Jurkat, Clone E6-1 (cell line): ENCODE measurements at regions not wholly inside any gene's neighbourhood (a gene's known extent, or its start where the extent isn't known, plus 50 kb on each side); places are given as distances from the start of the nearest gene placed in this dataset.

ENCODE experiments used
- DNase-seq: peaks from one replicate; pipeline ENCODE4 v3.0.0-alpha.2; 2011; ENCODE audit warnings: low read depth, low spot score
- H3K4me3 ChIP-seq: 2 replicates; pipeline ENCODE4 v1.5.1; 2011; ENCODE audit warnings: mild to moderate bottlenecking, low read length, control low read depth, moderate library complexity

DNA sequence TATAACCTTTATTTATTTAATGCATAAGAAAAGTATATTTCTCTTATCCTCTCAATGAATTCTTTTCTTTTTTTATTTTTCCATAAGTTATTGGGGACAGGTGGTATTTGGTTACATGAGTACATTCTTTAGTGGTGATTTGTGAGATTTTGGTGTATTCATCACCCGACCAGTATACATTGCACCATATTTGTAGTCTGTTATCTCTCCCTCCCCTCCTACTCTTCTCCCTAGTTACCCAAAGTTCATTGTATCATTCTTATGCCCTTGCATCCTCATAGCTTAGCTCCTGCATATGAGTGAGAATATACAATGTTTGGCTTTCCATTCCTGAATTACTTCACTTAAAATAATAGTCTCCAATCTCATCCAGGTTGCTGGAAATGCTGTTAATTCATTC, 1900.0 kb upstream of the SEL1L start:
- H3K4me3 ChIP-seq: no peak overlapping the region
- DNase-seq: no peak

DNA sequence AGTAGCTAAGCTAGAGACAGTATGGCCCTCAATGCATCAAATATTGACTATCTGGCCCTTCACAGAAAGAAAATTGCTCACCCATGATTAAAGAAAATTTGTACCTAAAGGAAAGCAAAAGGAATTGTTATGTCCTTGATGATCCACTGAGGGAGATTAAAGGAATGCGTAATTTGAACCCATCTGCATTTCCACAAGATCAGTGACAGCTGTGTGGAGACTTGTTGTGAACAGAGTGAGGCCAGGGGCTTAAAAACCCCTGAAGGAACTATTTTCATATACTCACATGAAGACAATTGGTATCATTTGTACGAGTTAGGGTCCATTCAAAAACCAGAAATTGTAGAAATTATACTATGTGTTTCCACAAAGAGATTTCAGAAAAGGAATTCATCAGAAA, 1908.1 kb upstream of the SEL1L start:
- H3K4me3 ChIP-seq: no peak overlapping the region
- no peak for DNase-seq

DNA sequence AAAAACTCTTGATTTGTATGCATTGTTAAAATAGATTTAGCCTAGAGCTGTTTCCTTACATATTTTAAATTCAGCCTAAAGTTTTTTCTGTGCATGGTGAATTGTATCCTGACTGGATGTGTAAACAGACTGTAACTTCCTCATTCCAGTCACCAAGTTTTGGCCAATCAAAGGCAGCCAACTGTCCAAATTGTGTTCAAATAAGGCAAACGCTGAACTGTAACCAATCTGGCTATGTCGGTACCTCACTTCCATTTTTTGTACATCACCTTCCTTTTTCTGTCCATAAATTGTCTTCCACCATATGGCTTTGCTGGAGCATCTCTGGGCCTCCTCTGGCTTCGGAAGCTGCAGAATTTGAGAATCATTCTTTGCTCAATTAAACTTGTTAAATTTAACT, 1921.9 kb upstream of the SEL1L start:
- no peak for DNase-seq
- no peak overlapping the region for H3K4me3 ChIP-seq

DNA sequence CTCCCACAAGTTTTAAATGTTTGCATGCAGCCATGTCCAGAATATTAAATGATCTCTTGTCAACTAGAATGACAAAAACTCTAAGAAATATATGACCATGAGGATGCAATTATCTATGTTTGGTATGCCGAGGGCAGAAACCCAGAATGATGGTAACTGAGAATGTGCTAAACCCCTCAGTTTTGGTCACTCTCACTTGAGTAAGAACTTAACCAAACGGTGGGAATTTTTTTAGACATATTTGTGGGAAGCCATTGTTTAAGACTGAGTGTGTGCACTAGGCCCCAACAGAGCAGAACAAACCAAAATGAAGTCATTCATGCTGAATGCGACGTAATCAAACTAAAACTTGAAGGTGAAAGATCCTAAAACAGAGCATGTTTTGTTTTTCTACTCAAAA, 1927.9 kb upstream of the SEL1L start:
- no peak overlapping the region for H3K4me3 ChIP-seq
- no peak for DNase-seq

DNA sequence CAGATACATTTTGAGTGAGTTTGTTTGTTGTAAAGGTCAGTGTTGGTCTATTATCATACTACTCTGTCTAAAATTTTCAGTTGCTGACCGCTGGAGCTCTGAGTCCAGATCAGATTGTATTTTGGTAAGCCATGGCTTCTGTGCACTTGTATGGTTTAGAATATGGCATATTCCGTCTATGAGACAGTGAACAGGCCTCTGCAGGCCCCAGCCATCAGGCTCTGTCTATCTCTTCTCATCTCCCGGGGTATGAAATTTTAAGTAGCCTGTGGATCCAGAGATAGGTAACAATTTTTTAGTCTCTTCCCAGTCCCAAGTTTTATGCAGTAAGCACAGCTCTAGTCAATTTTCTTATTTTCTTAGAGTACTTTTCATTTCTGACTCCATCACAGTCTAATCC, 1929.1 kb upstream of the SEL1L start:
- no peak for DNase-seq
- no peak overlapping the region for H3K4me3 ChIP-seq

DNA sequence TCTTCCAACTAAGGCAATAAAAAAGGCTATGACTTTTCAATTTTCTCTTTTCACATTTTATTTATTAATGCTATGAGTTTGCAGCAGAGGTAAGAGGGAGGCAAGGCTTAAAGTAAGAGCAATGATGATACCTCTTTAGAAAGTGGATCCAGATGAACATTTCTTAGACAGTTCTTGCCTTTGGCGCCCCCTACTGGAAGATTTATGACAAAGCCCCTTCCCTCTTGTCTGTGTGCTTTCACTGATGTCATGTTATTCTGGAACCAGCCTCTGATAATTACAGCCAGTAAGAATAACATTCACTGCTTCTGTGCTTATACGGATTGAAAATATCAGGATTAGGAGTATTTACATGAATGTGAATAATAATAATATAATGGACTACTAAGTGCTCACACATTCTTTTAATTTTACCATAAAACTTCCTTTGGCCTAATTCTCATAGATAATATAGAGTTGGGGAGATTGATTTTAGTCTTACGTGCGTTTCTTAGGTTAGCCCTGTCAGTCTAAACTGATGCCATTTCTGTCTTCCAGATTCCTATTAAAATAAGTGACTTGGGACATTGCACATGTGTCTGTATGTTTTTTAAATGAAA, 1929.9 kb upstream of the SEL1L start:
- peak; percentile 44 for DNase-seq
- H3K4me3 ChIP-seq: no peak overlapping the region

DNA sequence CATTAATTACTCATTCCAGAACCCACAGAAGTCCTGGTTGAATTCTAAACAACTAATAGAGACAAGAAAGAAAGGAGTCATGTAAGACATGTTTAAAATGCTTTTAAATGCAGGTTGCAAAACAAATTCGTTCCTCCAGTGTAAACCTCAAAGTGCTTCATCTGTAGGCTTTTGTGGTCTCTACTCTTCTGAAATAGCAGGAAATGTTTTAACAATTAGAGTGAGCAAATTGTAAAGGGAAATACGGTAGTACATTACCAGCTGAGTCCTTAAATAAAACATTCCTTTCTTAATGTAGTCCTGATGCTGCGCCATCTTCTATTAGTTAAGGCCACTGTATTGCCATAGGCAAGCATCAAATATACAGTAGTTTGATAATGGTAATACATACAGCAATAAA, 1934.2 kb upstream of the SEL1L start:
- H3K4me3 ChIP-seq: no peak overlapping the region
- DNase-seq: no peak

DNA sequence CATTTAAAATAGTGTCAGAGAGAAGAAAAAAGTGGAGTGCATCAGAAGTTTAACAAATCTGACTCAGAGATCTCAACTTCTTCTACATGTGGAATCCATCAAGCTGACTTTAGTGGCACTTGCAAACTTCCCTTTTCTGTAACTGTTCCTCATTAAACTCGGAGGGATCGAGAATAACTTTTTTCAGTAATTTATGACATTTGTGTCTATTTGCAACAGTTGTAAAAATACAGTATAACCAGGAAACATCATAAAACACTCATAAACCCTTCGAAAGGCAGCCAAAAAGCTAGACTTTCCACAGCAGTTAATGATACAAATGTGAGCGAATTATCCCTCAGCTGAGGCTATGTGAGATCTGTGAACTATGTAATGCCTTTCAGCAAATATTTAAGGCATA, 1936.8 kb upstream of the SEL1L start:
- DNase-seq: no peak
- no peak overlapping the region for H3K4me3 ChIP-seq

DNA sequence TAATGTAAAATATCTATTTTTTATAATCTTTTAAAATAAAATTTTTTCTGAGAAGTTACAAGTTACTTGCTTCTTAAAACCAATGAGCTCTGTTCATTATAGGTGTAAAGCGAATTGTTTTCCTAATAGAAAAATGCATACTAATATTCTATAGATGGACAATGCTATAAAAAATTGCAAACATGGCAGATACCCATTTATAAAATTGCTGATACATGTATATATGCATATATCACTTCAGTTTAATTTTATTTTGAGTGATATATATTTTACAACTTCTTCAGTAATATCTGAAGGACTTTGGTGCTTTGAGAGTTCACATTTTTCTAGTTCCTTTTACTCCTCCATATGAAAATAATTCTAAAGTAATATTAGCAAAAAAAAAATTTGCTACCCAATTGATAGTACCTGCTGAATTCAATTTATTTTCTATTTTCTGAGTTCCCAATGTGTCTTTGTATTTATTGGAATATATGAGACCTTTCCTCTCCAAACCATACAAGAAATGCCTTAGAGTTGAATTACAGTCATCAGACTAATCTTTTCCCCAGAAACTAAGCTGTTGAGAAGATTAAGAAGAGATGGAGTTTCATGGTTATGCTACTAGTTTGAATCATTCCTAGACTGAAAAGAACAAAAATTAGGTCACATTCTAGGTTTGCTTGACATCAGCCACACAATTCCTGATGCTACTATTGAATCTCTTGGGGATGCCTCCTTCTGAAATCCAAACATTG, 1937.5 kb upstream of the SEL1L start:
- H3K4me3 ChIP-seq: no peak overlapping the region
- DNase-seq: no peak

DNA sequence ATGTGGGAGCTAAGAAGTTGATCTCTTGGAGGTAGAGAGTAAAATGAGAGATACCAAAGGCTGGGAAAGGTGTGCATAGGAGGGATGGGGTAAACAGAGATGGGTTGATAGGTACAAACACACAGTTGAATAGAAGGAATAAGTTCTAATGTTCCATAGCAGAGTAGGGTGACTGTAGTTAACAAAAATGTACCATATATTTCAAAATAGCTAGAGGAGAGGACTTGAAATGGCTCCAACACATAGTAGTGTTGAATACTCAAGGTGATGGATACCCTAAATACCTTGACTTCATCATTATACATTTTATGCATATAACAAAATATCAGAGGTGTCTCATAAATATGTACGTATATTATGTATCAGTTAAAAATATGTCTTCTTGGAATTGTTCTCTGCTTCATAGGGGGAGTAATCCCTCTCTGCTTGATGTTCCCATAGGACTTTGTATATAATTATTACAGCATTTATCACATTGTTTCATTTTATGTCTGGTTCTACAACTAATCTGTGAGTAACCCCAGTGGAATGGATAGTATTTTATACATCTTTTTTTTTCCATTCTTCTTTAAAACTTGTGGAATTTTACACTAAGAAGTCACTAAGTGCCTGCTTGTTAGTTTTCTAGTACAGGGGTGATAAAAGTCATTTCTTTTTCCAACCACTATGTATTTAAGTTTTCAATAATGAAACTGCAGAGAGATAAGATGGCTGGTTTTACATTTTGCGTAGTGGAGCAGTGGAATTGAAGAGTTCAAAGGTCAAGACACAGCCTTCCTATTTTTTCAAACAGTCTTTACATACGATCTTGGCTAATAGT, 1940.0 kb upstream of the SEL1L start:
- H3K4me3 ChIP-seq: no peak overlapping the region

DNA sequence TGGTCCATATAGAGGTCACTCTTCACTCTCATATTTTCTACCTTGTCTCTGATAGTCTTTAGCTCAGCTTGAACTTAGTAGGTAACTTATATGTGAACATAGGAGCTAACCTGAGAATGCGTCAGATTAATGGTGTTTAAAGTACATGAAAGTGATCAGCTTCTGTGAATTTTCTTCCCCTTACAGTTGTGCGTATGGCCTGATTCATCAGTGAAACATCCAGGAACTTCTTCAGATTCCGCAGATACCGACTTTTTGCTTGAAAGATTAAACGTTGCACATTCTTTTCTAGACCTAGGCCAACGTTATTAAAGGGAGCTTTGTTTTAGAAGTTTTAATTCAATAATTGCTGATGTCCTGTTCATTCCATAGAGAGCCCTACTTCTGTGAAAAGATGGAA, 1945.1 kb upstream of the SEL1L start:
- no peak for DNase-seq
- no peak overlapping the region for H3K4me3 ChIP-seq

More for the DNA sequence above, 1940.0 kb upstream of the SEL1L start:
- no peak for DNase-seq

DNA sequence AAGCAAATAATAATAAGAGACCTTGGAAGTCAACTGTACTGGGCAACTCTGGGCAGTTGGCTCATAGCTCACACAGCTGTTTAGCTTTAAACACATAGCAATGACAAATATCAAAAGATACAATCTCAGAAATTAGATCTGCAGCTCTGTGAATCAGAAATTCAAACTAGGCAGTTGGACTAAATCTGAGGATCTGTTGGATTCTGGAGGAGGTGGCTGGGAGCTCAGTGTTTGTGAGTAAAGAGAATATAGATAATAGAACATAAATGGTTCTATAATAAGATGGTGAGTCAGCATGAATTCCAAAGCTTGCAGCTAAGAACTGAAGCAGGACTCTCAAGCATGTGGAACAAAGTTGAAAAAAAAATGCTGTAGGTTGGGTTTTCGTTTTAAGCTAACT, 1949.4 kb upstream of the SEL1L start:
- no peak for DNase-seq
- H3K4me3 ChIP-seq: no peak overlapping the region

DNA sequence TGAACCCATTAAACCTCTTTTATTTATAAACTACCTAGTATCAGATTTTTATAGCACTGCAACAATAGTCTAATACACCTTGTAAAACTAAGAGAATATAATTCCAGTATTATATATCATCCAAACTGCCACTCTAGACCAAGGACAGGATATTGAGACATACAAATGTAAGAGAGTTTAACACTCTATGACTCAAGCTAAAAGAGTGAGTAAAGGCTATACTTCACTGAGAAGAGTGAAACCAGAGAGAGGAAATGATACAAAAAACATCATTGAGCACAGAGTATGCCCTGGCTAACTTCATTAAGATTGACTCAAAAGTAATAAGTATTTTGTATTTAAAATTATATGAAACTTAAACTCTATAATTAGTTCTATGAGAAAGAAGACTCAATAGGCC, 1951.9 kb upstream of the SEL1L start:
- H3K4me3 ChIP-seq: no peak overlapping the region
- DNase-seq: no peak

DNA sequence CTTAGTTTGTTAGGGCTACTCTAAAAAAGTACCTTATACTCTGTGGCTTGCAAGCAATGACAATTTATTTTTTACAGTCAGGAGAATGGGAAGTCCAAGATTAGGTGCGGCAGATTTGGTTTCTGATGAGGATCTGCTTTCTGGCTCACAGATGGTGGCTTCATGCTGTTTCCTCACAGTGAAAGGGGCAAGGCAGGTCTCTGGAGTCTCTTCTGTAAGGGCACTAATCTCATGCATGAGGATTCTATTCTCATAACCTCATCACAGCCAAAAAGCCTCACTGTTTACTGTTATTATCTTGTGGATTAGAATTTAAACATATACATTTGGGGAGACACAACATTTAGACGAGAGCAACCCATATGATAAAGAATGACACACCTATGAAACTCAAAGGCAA, 1957.4 kb upstream of the SEL1L start:
- DNase-seq: no peak
- H3K4me3 ChIP-seq: no peak overlapping the region

DNA sequence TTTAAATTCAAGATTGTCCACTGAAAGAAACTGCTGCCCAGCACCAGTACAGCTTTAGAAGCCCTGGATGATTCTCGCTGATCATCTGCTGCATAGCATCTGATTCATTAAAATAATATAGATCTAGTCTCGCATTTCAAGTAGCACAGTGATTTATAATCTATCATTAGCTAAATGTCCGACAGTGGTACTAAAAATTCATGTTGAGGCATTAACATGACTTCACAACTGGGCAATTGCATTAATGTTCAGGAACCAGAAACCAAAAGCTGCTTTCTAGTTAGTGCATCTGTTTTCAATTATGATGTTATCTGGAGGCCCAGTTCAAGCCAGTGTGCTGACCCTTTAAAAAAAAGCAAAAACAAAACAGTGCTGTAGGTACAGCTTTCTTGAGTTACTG, 1987.2 kb upstream of the SEL1L start:
- no peak overlapping the region for H3K4me3 ChIP-seq
- no peak for DNase-seq

DNA sequence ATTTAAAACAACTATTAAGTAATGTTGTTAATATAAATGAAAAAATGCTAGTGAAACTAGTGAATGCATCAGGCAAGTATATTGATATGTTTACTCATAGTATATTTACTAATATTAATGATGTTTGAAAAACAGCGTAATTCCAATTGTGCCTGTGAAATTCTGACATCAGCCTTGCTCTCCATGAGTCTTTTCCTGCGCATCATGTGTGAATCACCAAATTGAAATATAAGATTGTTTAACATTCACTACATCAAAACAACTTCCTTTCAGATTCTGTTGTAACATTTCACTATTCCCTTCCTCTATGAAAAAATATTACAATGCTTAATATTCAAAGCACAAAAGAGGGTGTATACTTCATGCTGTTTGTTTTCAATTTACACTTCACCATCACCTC, 1995.9 kb upstream of the SEL1L start:
- DNase-seq: no peak
- H3K4me3 ChIP-seq: no peak overlapping the region

DNA sequence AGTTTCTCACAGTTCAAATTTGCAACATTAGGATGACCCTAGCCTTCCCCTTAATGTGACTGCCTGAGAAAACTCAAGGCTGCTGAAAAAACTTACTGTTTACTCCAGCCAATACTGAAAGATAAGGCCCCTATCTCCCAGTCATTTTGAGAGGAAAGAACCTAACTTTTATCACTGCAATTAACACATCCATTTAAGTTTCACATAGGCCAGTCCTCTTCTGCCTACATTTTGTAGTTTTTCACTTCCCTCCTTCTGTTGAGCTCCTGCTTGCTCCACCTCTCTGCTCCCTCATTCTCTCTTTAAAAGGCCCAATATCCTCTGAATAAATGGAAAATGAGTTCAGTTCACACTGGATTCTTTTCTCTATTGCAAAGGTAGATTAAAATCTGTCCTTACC, 1996.2 kb upstream of the FLRT2 start:
- H3K4me3 ChIP-seq: no peak overlapping the region
- DNase-seq: no peak

DNA sequence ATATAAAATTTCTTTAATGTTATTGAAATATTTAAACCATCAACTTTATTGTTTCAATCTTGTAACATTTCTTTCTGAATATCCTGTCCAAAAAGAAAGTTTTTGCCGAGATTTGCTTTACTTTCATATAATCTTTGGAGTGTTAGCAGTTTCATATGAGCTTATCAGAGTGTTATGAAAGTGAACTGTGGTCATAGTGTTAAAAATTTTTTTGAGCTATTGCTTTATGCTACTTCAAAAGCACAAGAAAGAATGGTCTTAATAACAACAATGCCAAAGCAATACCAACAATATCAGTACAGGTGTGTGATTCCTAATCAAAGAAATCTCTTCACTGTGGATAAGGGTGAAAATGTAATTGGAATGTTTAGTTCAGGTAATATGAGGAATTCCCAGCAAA, 1994.9 kb upstream of the FLRT2 start:
- no peak overlapping the region for H3K4me3 ChIP-seq
- no peak for DNase-seq

DNA sequence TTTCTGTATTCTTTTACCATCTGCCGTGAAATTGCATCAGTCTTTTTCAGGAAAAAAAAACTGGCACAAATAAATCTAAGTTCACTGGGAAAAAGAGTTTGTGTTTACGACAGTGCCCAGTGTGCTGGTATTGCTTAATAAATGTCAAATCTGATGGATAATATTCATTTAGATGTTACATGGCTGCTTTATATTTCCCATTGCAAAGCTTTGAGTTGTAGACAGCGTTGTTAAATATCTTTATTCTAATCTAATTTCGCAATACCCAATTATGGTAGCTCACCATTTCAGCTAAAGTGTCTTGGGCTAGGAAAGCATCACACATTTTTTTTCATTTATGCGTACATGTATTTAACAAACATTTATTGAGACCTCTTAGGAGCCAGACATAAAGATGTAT, 1994.5 kb upstream of the FLRT2 start:
- no peak overlapping the region for H3K4me3 ChIP-seq
- DNase-seq: no peak

DNA sequence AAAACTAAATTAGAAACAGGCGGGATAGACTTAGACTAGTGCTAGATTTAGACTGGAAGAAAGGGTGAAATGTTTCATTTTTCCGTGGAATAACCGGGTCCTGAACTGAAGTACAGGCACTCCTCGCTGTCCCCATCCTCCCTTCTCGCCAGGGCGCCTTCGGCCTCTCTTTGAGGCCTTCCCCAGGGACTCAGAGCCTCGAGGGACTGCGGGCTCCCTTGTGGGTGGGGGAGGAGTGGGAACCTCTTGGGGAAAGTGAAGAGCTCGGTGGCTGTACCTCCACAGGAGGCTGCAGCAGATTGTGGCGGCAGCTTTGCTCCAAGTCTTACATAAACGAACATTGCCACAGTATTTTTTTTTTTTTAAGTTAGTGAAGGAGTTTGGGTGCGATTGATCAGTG, 1988.8 kb upstream of the FLRT2 start:
- no peak overlapping the region for H3K4me3 ChIP-seq
- no peak for DNase-seq
